HepG2 (cell line): ENCODE measurements at regions not wholly inside any gene's neighbourhood (a gene's known extent, or its start where the extent isn't known, plus 50 kb on each side); places are given as distances from the start of the nearest gene placed in this dataset.

ENCODE experiments used
- ADNP ChIP-seq: sonication (generic); formaldehyde crosslinking; IDR thresholded peaks from 2 replicates; pipeline ENCODE4 v1.4.0; 2020; ENCODE audit warnings: missing genetic modification reagents
- BRCA1 ChIP-seq: sonication (generic); formaldehyde crosslinking; IDR thresholded peaks from 2 replicates; pipeline ENCODE4 v1.4.0; 2020; ENCODE audit warnings: missing genetic modification reagents
- DPF2 ChIP-seq: sonication (generic); formaldehyde crosslinking; IDR thresholded peaks from 2 replicates; pipeline ENCODE4 v1.4.0; 2020; ENCODE audit warnings: mild to moderate bottlenecking, low read depth, missing genetic modification reagents, borderline replicate concordance
- ELF3 ChIP-seq: IDR thresholded peaks from 2 replicates; pipeline ENCODE4 v1.6.1; 2016; ENCODE audit warnings: missing genetic modification reagents, missing compliant biosample characterization
- FOXC1 ChIP-seq: sonication (generic); formaldehyde crosslinking; IDR thresholded peaks from 2 replicates; pipeline ENCODE4 v1.8.0; 2022; ENCODE audit warnings: mild to moderate bottlenecking, missing genetic modification reagents, borderline replicate concordance
- MAFK ChIP-seq, 2 experiments: IDR thresholded peaks in 1 of 2; conservative IDR thresholded peaks in 1 of 2; 2 replicates each; pipeline ENCODE4 v1.6.1; 2011; ENCODE audit warnings: improper control_type of control experiment in 2 of 2, low read length in 2 of 2
- MTA3 ChIP-seq: sonication (generic); formaldehyde crosslinking; IDR thresholded peaks from 2 replicates; pipeline ENCODE4 v1.4.0; 2020; ENCODE audit warnings: missing genetic modification reagents
- NFE2L1 ChIP-seq: sonication (generic); formaldehyde crosslinking; IDR thresholded peaks from 2 replicates; pipeline ENCODE4 v1.4.0; 2020; ENCODE audit warnings: missing genetic modification reagents, mild to moderate bottlenecking, borderline replicate concordance
- ZFP36 ChIP-seq: fragments of 150-350 bp; IDR thresholded peaks from 2 replicates; pipeline ENCODE4 v1.6.1; 2018; ENCODE audit warnings: borderline replicate concordance, low read length, low read depth; ENCODE audit not compliant: partially characterized antibody
- ZNF180 ChIP-seq: sonication (generic); formaldehyde crosslinking; IDR thresholded peaks from 2 replicates; pipeline ENCODE4 v1.4.0; 2020; ENCODE audit warnings: low read depth, missing genetic modification reagents, borderline replicate concordance
- ZNF3 ChIP-seq: IDR thresholded peaks from 2 replicates; pipeline ENCODE4 v1.7.0; 2017; ENCODE audit warnings: inconsistent platforms
- ZNF510 ChIP-seq: sonication (generic); formaldehyde crosslinking; IDR thresholded peaks from 2 replicates; pipeline ENCODE4 v1.4.0; 2020; ENCODE audit warnings: low read depth, mild to moderate bottlenecking, missing genetic modification reagents
- ZNF607 ChIP-seq: sonication (generic); formaldehyde crosslinking; IDR thresholded peaks from 2 replicates; pipeline ENCODE4 v1.5.1; 2020; ENCODE audit warnings: missing genetic modification reagents, mild to moderate bottlenecking, borderline replicate concordance
- ZNF672 ChIP-seq: sonication (generic); formaldehyde crosslinking; IDR thresholded peaks from 2 replicates; pipeline ENCODE4 v1.8.1; 2022; ENCODE audit warnings: missing genetic modification reagents
- TF ChIP-seq, protein P1 (sequence below): sonication (generic); formaldehyde crosslinking; IDR thresholded peaks from 2 replicates; pipeline ENCODE4 v1.4.0; 2020; ENCODE audit warnings: missing genetic modification reagents
- TF ChIP-seq, protein P2 (sequence below): sonication (generic); formaldehyde crosslinking; IDR thresholded peaks from 2 replicates; pipeline ENCODE4 v1.4.0; 2020; ENCODE audit warnings: missing genetic modification reagents
- TF ChIP-seq, protein P3 (sequence below): sonication (generic); formaldehyde crosslinking; IDR thresholded peaks from 2 replicates; pipeline ENCODE4 v1.5.0; 2020; ENCODE audit warnings: mild to moderate bottlenecking, missing genetic modification reagents
- TF ChIP-seq, protein P4 (sequence below): sonication (generic); formaldehyde crosslinking; IDR thresholded peaks from 2 replicates; pipeline ENCODE4 v1.8.0; 2022; ENCODE audit warnings: mild to moderate bottlenecking, missing genetic modification reagents; ENCODE audit not compliant: insufficient replicate concordance

DNA sequence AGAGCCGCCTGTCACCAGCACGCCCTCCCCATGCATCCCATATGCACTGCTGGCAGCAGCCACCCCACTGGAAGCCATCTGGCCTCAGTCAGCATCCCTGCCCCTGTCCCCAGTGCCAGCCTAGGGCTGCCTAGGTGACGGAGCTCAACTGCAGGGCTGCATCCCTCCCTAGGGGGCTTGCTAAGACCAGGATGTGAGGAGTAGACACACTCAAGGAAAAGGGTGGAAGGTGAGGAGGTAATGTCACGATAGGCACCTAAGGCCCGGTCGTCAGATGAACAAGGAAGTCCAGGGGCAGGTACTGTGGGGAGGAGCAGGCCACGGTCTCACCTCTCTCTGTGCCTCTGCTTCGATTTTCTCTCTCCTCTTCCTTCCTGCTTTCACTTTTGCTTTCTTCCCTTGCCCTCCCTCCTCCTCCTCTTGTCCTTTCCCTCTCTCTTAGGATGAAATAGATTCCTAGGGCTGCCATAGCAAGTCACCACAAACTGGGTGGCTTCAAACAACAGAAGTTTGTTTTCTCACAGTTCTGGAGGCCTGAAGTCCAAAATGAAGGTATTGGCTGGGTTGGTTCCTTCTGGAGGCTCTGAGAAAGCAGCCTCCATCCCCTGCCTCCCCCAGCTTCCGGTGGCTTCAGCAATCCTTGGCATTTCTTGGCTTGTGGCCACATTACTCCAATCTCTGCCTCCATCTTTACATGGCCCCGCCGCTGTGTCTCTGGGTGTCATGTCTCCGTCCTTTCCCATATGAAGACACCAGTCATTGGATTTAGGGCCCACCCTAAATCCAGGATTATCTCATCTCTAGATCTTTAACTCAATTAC lies 298.3 kb downstream of the SHQ1 start (continued):
- TF ChIP-seq, protein P1, sequence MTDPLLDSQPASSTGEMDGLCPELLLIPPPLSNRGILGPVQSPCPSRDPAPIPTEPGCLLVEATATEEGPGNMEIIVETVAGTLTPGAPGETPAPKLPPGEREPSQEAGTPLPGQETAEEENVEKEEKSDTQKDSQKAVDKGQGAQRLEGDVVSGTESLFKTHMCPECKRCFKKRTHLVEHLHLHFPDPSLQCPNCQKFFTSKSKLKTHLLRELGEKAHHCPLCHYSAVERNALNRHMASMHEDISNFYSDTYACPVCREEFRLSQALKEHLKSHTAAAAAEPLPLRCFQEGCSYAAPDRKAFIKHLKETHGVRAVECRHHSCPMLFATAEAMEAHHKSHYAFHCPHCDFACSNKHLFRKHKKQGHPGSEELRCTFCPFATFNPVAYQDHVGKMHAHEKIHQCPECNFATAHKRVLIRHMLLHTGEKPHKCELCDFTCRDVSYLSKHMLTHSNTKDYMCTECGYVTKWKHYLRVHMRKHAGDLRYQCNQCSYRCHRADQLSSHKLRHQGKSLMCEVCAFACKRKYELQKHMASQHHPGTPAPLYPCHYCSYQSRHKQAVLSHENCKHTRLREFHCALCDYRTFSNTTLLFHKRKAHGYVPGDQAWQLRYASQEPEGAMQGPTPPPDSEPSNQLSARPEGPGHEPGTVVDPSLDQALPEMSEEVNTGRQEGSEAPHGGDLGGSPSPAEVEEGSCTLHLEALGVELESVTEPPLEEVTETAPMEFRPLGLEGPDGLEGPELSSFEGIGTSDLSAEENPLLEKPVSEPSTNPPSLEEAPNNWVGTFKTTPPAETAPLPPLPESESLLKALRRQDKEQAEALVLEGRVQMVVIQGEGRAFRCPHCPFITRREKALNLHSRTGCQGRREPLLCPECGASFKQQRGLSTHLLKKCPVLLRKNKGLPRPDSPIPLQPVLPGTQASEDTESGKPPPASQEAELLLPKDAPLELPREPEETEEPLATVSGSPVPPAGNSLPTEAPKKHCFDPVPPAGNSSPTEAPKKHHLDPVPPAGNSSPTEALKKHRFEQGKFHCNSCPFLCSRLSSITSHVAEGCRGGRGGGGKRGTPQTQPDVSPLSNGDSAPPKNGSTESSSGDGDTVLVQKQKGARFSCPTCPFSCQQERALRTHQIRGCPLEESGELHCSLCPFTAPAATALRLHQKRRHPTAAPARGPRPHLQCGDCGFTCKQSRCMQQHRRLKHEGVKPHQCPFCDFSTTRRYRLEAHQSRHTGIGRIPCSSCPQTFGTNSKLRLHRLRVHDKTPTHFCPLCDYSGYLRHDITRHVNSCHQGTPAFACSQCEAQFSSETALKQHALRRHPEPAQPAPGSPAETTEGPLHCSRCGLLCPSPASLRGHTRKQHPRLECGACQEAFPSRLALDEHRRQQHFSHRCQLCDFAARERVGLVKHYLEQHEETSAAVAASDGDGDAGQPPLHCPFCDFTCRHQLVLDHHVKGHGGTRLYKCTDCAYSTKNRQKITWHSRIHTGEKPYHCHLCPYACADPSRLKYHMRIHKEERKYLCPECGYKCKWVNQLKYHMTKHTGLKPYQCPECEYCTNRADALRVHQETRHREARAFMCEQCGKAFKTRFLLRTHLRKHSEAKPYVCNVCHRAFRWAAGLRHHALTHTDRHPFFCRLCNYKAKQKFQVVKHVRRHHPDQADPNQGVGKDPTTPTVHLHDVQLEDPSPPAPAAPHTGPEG (CRISPR knock-in tag) = no peak
- TF ChIP-seq, protein P2, sequence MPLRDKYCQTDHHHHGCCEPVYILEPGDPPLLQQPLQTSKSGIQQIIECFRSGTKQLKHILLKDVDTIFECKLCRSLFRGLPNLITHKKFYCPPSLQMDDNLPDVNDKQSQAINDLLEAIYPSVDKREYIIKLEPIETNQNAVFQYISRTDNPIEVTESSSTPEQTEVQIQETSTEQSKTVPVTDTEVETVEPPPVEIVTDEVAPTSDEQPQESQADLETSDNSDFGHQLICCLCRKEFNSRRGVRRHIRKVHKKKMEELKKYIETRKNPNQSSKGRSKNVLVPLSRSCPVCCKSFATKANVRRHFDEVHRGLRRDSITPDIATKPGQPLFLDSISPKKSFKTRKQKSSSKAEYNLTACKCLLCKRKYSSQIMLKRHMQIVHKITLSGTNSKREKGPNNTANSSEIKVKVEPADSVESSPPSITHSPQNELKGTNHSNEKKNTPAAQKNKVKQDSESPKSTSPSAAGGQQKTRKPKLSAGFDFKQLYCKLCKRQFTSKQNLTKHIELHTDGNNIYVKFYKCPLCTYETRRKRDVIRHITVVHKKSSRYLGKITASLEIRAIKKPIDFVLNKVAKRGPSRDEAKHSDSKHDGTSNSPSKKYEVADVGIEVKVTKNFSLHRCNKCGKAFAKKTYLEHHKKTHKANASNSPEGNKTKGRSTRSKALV = no peak
- TF ChIP-seq ZNF607 (CRISPR knock-in tag) = no peak
- TF ChIP-seq BRCA1 (CRISPR knock-in tag) = no peak
- TF ChIP-seq NFE2L1 (CRISPR knock-in tag) = no peak
- TF ChIP-seq, protein P3, sequence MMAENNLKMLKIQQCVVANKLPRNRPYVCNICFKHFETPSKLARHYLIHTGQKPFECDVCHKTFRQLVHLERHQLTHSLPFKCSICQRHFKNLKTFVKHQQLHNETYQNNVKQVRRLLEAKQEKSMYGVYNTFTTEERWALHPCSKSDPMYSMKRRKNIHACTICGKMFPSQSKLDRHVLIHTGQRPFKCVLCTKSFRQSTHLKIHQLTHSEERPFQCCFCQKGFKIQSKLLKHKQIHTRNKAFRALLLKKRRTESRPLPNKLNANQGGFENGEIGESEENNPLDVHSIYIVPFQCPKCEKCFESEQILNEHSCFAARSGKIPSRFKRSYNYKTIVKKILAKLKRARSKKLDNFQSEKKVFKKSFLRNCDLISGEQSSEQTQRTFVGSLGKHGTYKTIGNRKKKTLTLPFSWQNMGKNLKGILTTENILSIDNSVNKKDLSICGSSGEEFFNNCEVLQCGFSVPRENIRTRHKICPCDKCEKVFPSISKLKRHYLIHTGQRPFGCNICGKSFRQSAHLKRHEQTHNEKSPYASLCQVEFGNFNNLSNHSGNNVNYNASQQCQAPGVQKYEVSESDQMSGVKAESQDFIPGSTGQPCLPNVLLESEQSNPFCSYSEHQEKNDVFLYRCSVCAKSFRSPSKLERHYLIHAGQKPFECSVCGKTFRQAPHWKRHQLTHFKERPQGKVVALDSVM = peak; percentile 82
- no peak for TF ChIP-seq DPF2 (CRISPR knock-in tag)
- TF ChIP-seq MAFK (conservative IDR thresholded peaks at IDR 0.05 in 1 of 2, IDR thresholded peaks at IDR 0.05 in 1 of 2; ENCODE audit: low read length in 2 of 2) = no peak
- no peak for TF ChIP-seq ZFP36
- TF ChIP-seq, protein P4, sequence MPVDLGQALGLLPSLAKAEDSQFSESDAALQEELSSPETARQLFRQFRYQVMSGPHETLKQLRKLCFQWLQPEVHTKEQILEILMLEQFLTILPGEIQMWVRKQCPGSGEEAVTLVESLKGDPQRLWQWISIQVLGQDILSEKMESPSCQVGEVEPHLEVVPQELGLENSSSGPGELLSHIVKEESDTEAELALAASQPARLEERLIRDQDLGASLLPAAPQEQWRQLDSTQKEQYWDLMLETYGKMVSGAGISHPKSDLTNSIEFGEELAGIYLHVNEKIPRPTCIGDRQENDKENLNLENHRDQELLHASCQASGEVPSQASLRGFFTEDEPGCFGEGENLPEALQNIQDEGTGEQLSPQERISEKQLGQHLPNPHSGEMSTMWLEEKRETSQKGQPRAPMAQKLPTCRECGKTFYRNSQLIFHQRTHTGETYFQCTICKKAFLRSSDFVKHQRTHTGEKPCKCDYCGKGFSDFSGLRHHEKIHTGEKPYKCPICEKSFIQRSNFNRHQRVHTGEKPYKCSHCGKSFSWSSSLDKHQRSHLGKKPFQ (CRISPR knock-in tag) = peak; percentile 37
- TF ChIP-seq ZNF510 (CRISPR knock-in tag) = no peak
- TF ChIP-seq ZNF672 = no peak
- 0 out of 2 replicates have a peak, but pooled peaks have one; percentile 17 for TF ChIP-seq ELF3 (CRISPR knock-in tag)
- TF ChIP-seq MTA3 (CRISPR knock-in tag) = no peak
- TF ChIP-seq ADNP (CRISPR knock-in tag) = no peak
- no peak for TF ChIP-seq ZNF180 (CRISPR knock-in tag)
- TF ChIP-seq FOXC1 (CRISPR knock-in tag) = no peak
- no peak for TF ChIP-seq ZNF3 (CRISPR knock-in tag)
